IPS-18a (cell line): ENCODE measurements at regions not wholly inside any gene's neighbourhood (a gene's known extent, or its start where the extent isn't known, plus 50 kb on each side); places are given as distances from the start of the nearest gene placed in this dataset.

Experiments
- H3K27ac ChIP-seq: one replicate; pipeline ENCODE4 v1.5.1; 2013; ENCODE audit warnings: low read length
- H3K27me3 ChIP-seq: one replicate; pipeline ENCODE4 v1.6.1; 2013; ENCODE audit warnings: mild to moderate bottlenecking, low read length; ENCODE audit not compliant: control insufficient read depth, insufficient read depth
- H3K36me3 ChIP-seq: one replicate; pipeline ENCODE4 v1.6.1; 2013; ENCODE audit warnings: low read depth, low read length; ENCODE audit not compliant: control insufficient read depth
- H3K4me1 ChIP-seq: one replicate; pipeline ENCODE4 v1.6.1; 2013; ENCODE audit warnings: low read depth, low read length; ENCODE audit not compliant: control insufficient read depth
- H3K4me3 ChIP-seq: one replicate; pipeline ENCODE4 v1.5.1; 2013; ENCODE audit warnings: low read length
- H3K9ac ChIP-seq: one replicate; pipeline ENCODE4 v1.6.1; 2013; ENCODE audit warnings: mild to moderate bottlenecking, low read length, moderate library complexity
- H3K9me3 ChIP-seq: one replicate; pipeline ENCODE4 v1.6.1; 2013; ENCODE audit warnings: low read depth, low read length; ENCODE audit not compliant: control insufficient read depth

- H3K36me3 ChIP-seq, result no peaks in the 10 kb centered on the region
- H3K4me1 ChIP-seq, result no peaks in the 10 kb centered on the region
- H3K4me3 ChIP-seq, result no peak overlapping the region
- H3K9me3 ChIP-seq, result no peaks in the 10 kb centered on the region
- no peaks in the 10 kb centered on the region for H3K27me3 ChIP-seq
- H3K9ac ChIP-seq, result no peak overlapping the region
- H3K27ac ChIP-seq, result no peak overlapping the region
These were observed 49.9 kb downstream of the CHRM3 start for GRCh38 chr1:239436286-239436685.

DNA sequence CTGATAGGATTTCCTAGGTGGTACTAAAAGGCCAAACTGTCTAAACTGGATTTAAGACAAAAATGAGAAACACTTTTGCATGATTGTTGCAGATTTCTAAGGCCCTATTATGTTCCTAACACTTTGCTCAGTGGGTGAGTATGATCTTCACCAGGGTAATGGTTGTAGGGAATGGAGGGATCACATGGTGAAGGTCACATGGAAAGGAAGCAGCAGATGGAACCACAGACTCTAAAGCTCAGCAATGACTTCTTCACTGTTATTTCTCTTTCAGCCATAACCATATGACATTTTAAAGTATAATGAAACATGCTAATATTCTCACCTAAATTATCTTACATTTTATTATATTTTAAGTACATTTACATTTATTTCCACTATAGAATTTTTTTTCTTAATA lies 51.5 kb downstream of the CHRM3 start:
- Histone ChIP-seq H3K9me3 (no peaks in the 10 kb centered on the region), H3K27ac (no peak overlapping the region), H3K27me3 (no peaks in the 10 kb centered on the region), H3K4me1 (no peaks in the 10 kb centered on the region), H3K4me3 (no peak overlapping the region), H3K9ac (no peak overlapping the region), H3K36me3 (no peaks in the 10 kb centered on the region)

DNA sequence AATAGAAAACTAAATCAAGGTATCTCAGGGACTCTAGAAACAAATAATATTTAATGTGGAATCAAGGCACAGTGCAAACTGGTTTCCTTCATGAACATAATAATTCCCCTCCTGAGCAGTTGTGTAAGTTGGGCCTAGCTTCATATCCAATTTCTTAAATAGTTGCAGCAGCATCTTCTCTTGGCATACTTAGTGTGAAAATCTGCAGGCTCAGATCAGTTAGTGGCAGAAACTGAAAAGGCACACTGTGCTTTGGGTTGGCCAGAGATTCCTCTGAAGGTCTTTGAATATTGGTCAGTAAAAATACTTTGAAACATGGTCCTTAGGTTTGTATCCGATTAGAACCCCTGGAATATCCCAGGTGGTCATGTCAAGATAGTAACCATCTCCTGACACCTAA lies 52.5 kb downstream of the CHRM3 start:
- Histone ChIP-seq H3K27me3 (no peaks in the 10 kb centered on the region), H3K27ac (no peak overlapping the region), H3K9me3 (no peaks in the 10 kb centered on the region), H3K36me3 (no peaks in the 10 kb centered on the region), H3K4me1 (no peaks in the 10 kb centered on the region), H3K9ac (no peak overlapping the region), H3K4me3 (no peak overlapping the region)

DNA sequence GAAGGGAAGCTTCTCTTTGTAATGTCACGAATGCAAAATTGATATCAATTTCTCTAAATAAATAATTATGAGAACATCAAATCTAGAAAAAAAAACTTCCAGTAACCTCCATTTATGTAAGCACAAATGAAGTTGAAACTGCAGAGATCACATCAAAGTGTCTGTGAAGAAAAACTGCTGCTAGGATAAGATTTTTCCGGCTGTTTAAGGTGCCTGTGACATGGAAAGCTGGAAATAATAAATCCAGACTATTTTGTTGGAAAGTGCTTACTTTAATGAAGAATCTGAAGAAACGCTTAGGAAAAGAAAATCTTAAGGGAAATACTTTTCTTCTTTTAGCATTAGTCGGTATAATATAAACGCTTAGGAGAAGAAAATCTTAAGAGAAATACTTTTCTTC lies 57.0 kb downstream of the CHRM3 start:
- Histone ChIP-seq H3K36me3 (no peaks in the 10 kb centered on the region), H3K27me3 (no peaks in the 10 kb centered on the region), H3K4me3 (no peak overlapping the region), H3K9ac (no peak overlapping the region), H3K4me1 (no peaks in the 10 kb centered on the region), H3K27ac (no peak overlapping the region), H3K9me3 (no peaks in the 10 kb centered on the region)

- no peaks in the 10 kb centered on the region for H3K36me3 ChIP-seq
- H3K9ac ChIP-seq, result no peak overlapping the region
- no peak overlapping the region for H3K27ac ChIP-seq
- H3K9me3 ChIP-seq, result no peaks in the 10 kb centered on the region
- no peaks in the 10 kb centered on the region for H3K27me3 ChIP-seq
- H3K4me1 ChIP-seq, result no peaks in the 10 kb centered on the region
- H3K4me3 ChIP-seq, result no peak overlapping the region
These were observed 60.2 kb downstream of the CHRM3 start for GRCh38 chr1:239446611-239447010.

DNA sequence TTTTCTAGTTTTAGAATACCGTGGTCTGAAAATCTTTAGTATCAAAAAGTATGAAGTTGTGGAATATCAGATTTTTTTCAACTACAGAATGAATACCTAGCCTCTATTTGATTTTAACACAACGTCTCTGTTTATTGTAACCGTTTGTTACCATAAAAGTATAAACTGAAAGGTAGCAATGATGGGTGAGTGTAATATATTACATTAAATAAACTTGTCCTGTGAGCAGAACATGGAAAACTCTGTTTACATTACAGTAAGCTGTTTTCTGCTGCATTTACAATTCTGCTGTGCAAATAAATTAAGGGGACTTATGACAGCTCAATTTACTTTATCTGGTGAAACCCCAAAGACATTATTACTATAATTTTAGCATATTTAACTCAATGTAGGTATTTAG lies 62.5 kb downstream of the CHRM3 start:
- Histone ChIP-seq H3K27ac (no peak overlapping the region), H3K27me3 (no peaks in the 10 kb centered on the region), H3K4me1 (no peaks in the 10 kb centered on the region), H3K4me3 (no peak overlapping the region), H3K9me3 (no peaks in the 10 kb centered on the region), H3K36me3 (no peaks in the 10 kb centered on the region), H3K9ac (no peak overlapping the region)

- H3K27ac ChIP-seq, result no peak overlapping the region
- H3K36me3 ChIP-seq, result no peaks in the 10 kb centered on the region
- no peak overlapping the region for H3K4me3 ChIP-seq
- H3K9ac ChIP-seq, result no peak overlapping the region
- H3K9me3 ChIP-seq, result no peaks in the 10 kb centered on the region
- no peaks in the 10 kb centered on the region for H3K27me3 ChIP-seq
- no peaks in the 10 kb centered on the region for H3K4me1 ChIP-seq
These were observed 69.4 kb downstream of the CHRM3 start for GRCh38 chr1:239455743-239456142.

DNA sequence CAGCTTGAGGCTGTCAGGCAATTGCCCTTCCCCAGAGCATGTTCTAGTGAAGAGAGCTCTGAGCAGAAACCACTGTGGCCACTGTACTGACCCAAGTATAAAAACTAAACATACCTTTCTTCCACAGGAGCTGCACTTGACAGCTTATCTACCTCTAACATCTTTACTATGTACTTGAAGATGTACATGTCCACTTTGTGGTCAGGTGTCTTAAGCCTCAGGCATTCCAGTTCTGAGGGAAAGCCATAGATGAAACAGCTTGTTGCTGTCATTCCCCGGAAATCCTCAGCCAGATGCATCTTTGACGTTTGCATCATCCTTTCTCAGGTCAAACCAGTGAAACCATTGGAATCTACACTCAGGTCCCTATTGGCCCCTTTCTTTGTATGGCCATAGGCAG lies 70.4 kb downstream of the CHRM3 start:
- Histone ChIP-seq H3K9ac (no peak overlapping the region), H3K36me3 (no peaks in the 10 kb centered on the region), H3K9me3 (no peaks in the 10 kb centered on the region), H3K27ac (no peak overlapping the region), H3K4me3 (no peak overlapping the region), H3K27me3 (no peaks in the 10 kb centered on the region), H3K4me1 (no peaks in the 10 kb centered on the region)

DNA sequence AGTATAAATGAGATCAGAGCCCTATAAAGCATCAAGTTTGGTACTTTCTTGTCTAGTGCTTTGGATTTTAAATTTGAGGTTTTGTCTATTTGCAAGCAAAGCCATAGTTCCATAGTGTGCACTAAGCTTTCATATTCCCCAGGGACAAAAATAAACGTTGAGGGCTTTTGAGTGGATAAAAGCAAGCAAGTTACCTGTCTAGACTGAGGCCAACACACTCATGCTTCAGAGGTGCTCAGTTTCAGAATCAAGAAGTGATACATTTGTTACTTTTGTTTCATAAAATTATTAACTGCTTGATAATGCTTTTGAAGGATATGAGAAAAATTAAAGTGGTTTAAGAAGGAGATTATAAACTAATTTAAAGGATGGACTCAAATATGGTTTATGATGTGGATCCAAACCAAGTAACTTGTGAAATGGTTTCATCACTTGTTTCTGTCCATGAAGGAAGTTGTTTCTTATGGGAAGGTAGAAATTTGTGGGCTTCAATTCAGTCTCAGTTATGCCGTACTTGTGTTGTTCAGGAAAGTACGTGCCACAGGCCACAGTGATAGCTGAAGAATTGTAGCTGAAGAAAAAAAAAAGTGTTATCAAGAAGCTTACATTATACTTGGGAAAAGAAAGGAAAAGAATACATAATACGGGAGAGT lies 71.2 kb downstream of the CHRM3 start:
- Histone ChIP-seq H3K9me3 (no peaks in the 10 kb centered on the region), H3K9ac (no peak overlapping the region), H3K4me3 (no peak overlapping the region), H3K27me3 (no peaks in the 10 kb centered on the region), H3K27ac (no peak overlapping the region), H3K4me1 (no peaks in the 10 kb centered on the region), H3K36me3 (no peaks in the 10 kb centered on the region)

DNA sequence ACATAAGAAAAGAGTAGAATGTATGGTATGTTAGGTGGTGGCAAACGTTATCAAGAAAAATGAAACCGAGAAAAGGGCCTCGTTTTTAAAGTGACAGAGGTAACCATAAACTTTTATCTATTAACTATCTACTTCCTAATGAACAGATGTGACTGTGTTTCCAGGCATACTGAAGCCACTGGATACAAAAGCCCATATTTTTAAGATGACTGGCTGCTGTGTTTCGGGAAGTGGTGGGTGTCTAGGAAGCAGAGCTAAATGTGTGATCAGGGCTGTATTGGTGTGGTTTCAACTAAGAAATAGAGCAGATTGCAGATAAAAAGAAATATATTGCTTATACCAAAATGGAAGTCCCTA lies 71.8 kb downstream of the CHRM3 start:
- Histone ChIP-seq H3K9ac (no peak overlapping the region), H3K4me3 (no peak overlapping the region), H3K9me3 (no peaks in the 10 kb centered on the region), H3K27me3 (no peaks in the 10 kb centered on the region), H3K36me3 (no peaks in the 10 kb centered on the region), H3K27ac (no peak overlapping the region), H3K4me1 (no peaks in the 10 kb centered on the region)

DNA sequence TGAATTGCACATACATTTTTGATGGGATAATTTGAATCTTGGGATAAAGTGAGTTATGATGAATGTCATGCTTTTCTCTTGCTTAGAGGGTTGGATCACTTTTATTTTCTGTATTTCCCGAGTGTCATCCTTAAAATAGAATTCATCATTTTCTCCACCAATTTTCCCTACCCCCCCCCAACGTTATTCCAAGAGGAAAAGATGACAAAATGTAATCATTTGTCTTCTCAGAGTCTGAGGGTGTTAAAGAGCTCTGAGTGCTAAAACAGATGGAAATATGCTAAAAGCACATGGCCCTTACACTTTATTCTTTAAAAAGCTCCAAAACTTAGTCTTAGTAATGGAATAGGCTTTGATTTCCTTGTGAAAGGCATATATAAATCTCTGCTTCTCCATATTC lies 81.4 kb downstream of the CHRM3 start:
- H3K27me3 ChIP-seq, result no peaks in the 10 kb centered on the region
- no peaks in the 10 kb centered on the region for H3K4me1 ChIP-seq
- no peak overlapping the region for H3K4me3 ChIP-seq
- H3K27ac ChIP-seq, result no peak overlapping the region
- H3K9me3 ChIP-seq, result no peaks in the 10 kb centered on the region
- no peaks in the 10 kb centered on the region for H3K36me3 ChIP-seq
- H3K9ac ChIP-seq, result no peak overlapping the region

DNA sequence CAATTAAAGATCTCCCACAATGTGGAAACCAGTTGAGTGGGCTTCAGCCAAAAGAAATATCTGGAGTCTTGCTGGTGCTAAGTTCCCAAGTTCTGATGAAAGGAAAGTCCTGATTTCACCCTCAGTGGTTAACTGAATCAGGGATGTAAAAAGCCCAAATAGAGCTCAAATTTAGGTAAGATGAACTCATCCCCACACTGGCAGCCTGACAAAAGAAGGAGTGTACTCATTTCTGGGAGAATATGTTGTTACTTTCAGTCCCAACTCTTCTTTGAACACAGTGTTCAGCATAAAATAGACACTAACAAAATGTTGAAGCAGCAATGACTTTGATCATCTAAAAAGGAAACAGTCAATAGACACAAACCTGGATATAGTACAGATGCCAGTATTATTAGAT lies 91.7 kb downstream of the CHRM3 start:
- no peak overlapping the region for H3K27ac ChIP-seq
- no peaks in the 10 kb centered on the region for H3K27me3 ChIP-seq
- no peak overlapping the region for H3K9ac ChIP-seq
- no peaks in the 10 kb centered on the region for H3K36me3 ChIP-seq
- H3K4me3 ChIP-seq, result no peak overlapping the region
- no peaks in the 10 kb centered on the region for H3K9me3 ChIP-seq
- no peaks in the 10 kb centered on the region for H3K4me1 ChIP-seq
